ENCODE measurements at regions not wholly inside any gene's neighbourhood (a gene's known extent, or its start where the extent isn't known, plus 50 kb on each side); places are given as distances from the start of the nearest gene placed in this dataset.
A peak's percentile ranks its signal among the peaks of the same experiment; 100 is the strongest.

- H3K27me3 ChIP-seq (ENCODE audit: control insufficient read depth, insufficient read depth, low read length), result no peaks in the 10 kb centered on the region
- no peaks in the 10 kb centered on the region for H3K4me1 ChIP-seq (ENCODE audit: control insufficient read depth, insufficient read depth, low read length)
- H3K9ac ChIP-seq (ENCODE audit: low read length), result no peak overlapping the region
- H3K36me3 ChIP-seq (ENCODE audit: control insufficient read depth, insufficient read depth, low read length), result no peaks in the 10 kb centered on the region
- no peak overlapping the region for H3K27ac ChIP-seq (ENCODE audit: low read depth, low read length)
- H3K4me3 ChIP-seq (ENCODE audit: low read length), result no peak overlapping the region
Measured at GRCh38 chr1:55986003-55986402, 593.4 kb downstream of the PLPP3 start.

DNA sequence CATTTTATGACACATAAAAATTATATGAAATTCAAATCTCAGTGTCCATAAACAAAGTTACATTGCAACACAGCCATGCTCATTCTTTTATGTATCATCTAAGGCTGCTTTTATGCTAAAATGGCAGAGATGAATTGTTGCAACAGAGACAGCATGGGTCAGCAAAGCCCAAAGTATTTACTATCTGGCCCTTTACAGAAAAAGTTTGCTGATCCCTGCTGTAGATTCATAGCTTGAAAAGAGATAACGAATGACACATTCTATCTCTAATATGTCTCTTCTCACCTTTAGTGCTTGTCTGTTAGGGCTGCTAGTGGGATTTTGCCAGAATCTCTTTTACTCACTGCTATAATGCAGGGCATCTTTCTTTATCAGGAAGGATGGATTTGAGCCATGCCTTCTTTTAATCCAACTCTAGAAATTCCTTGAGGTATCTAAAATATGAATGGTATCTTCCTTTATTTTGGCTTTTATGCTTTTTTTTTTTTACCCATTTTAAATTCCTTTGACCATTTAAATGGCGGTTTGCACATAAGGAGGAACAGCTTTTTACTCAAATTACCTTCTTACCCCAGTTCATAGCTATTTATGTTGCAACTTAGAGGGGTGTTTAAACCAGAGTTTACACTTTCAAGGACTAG lies 598.2 kb downstream of the PLPP3 start:
- no peak overlapping the region for H3K4me3 ChIP-seq (ENCODE audit: low read length)
- no peaks in the 10 kb centered on the region for H3K36me3 ChIP-seq (ENCODE audit: control insufficient read depth, insufficient read depth, low read length)
- H3K27me3 ChIP-seq (ENCODE audit: control insufficient read depth, insufficient read depth, low read length), result no peaks in the 10 kb centered on the region
- no peak overlapping the region for H3K27ac ChIP-seq (ENCODE audit: low read depth, low read length)
- no peak overlapping the region for H3K9ac ChIP-seq (ENCODE audit: low read length)
- H3K4me1 ChIP-seq (ENCODE audit: control insufficient read depth, insufficient read depth, low read length), result no peaks in the 10 kb centered on the region

- Histone ChIP-seq H3K4me3 (ENCODE audit: low read length) (no peak overlapping the region), H3K36me3 (ENCODE audit: control insufficient read depth, insufficient read depth, low read length) (no peaks in the 10 kb centered on the region), H3K27me3 (ENCODE audit: control insufficient read depth, insufficient read depth, low read length) (no peaks in the 10 kb centered on the region), H3K9ac (ENCODE audit: low read length) (no peak overlapping the region), H3K4me1 (ENCODE audit: control insufficient read depth, insufficient read depth, low read length) (no peaks in the 10 kb centered on the region), H3K27ac (ENCODE audit: low read depth, low read length) (no peak overlapping the region)
Measured at GRCh38 chr1:55980582-55980981, 598.8 kb downstream of the PLPP3 start.

DNA sequence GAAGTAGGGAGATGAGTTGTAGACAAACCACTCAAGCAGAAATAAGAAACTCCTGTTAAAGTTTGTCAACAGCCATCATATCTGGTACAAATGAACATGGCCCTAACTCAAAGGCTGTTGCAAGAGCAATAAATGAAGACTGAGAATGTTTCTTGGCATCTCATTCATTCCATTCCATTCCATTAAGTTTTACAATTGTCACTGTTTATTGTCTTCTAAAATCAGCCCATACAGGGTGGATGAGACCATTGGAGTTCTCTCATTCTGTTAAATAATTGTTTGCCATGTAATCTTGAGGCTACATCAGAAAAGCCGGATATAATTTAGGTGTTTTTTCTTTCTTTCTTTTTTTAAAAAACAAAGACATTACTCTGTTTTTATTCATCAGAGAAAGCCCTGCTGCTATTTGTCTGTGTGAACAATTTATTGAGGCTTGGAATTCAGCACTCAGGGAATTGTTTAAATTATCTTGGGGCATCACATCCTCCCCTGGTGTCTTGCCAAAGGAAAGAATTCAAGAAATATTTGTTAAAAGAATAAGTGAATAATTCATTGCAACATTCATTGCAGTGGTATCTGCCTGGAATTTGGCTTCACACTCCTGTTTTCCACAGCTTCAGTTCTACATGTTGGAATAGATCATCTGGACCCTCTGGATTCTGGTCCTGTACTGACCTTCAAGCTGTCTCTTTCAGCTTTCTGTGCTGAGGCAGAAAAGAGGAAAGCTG lies 604.5 kb downstream of the PLPP3 start:
- Histone ChIP-seq H3K4me3 (ENCODE audit: low read length) (no peak overlapping the region), H3K4me1 (ENCODE audit: control insufficient read depth, insufficient read depth, low read length) (peaks cover 7% of the 10 kb centered on the region), H3K36me3 (ENCODE audit: control insufficient read depth, insufficient read depth, low read length) (no peaks in the 10 kb centered on the region), H3K9ac (ENCODE audit: low read length) (no peak overlapping the region), H3K27ac (ENCODE audit: low read depth, low read length) (peak overlapping the region; percentile 10), H3K27me3 (ENCODE audit: control insufficient read depth, insufficient read depth, low read length) (no peaks in the 10 kb centered on the region)

- no peak overlapping the region for H3K4me3 ChIP-seq (ENCODE audit: low read length)
- peaks cover 7% of the 10 kb centered on the region for H3K4me1 ChIP-seq (ENCODE audit: control insufficient read depth, insufficient read depth, low read length)
- H3K27me3 ChIP-seq (ENCODE audit: control insufficient read depth, insufficient read depth, low read length), result no peaks in the 10 kb centered on the region
- H3K9ac ChIP-seq (ENCODE audit: low read length), result no peak overlapping the region
- H3K36me3 ChIP-seq (ENCODE audit: control insufficient read depth, insufficient read depth, low read length), result no peaks in the 10 kb centered on the region
- H3K27ac ChIP-seq (ENCODE audit: low read depth, low read length), result no peak overlapping the region
Measured at GRCh38 chr1:55970526-55971110, 608.7 kb downstream of the PLPP3 start.

DNA sequence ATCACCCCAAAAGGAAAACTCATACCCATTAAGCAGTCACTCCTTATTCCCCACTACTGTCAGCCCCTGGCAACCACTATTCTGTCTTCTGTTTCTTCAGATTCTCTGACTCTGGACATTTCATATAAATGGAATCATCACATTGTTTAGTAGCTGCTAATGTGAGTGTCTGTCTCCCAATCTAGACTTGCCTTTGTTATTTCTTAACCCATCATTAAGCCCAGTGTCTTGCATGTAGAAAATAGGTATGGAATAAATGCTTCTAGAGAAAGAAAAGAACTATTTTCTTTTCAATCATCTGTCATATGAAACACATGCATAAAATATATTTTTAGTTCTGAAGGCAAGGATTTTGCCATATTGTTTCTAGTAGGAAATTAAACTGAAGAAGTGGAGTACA lies 610.0 kb downstream of the PLPP3 start:
- no peaks in the 10 kb centered on the region for H3K36me3 ChIP-seq (ENCODE audit: control insufficient read depth, insufficient read depth, low read length)
- H3K4me3 ChIP-seq (ENCODE audit: low read length), result no peak overlapping the region
- H3K4me1 ChIP-seq (ENCODE audit: control insufficient read depth, insufficient read depth, low read length), result peaks cover 2% of the 10 kb centered on the region
- H3K27ac ChIP-seq (ENCODE audit: low read depth, low read length), result no peak overlapping the region
- H3K9ac ChIP-seq (ENCODE audit: low read length), result no peak overlapping the region
- H3K27me3 ChIP-seq (ENCODE audit: control insufficient read depth, insufficient read depth, low read length), result no peaks in the 10 kb centered on the region

DNA sequence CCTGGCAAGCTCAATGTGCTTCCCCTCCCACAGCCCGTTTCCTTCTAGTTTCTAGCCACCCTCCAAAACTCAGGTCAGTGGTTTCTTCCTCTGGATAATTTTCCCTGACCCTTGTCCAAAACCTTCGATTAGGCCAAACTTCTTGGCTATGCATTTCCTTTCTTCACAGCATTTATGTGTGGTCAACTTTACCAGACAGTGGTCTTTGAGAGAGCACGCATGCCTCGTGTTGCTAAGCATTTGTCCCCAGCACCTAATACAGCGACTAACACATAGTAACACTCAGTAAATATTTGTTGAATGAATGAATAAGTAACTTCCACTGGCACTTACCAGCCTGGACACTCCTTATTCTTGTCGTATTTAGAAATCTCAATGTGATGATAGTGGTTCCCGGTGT lies 610.7 kb downstream of the PLPP3 start:
- Histone ChIP-seq H3K4me3 (ENCODE audit: low read length) (no peak overlapping the region), H3K27me3 (ENCODE audit: control insufficient read depth, insufficient read depth, low read length) (no peaks in the 10 kb centered on the region), H3K36me3 (ENCODE audit: control insufficient read depth, insufficient read depth, low read length) (no peaks in the 10 kb centered on the region), H3K4me1 (ENCODE audit: control insufficient read depth, insufficient read depth, low read length) (no peaks in the 10 kb centered on the region), H3K27ac (ENCODE audit: low read depth, low read length) (no peak overlapping the region), H3K9ac (ENCODE audit: low read length) (no peak overlapping the region)

- Histone ChIP-seq H3K4me1 (ENCODE audit: control insufficient read depth, insufficient read depth, low read length) (no peaks in the 10 kb centered on the region), H3K36me3 (ENCODE audit: control insufficient read depth, insufficient read depth, low read length) (no peaks in the 10 kb centered on the region), H3K27me3 (ENCODE audit: control insufficient read depth, insufficient read depth, low read length) (no peaks in the 10 kb centered on the region), H3K9ac (ENCODE audit: low read length) (no peak overlapping the region), H3K4me3 (ENCODE audit: low read length) (no peak overlapping the region), H3K27ac (ENCODE audit: low read depth, low read length) (no peak overlapping the region)
Measured at GRCh38 chr1:55965981-55966461, 613.3 kb downstream of the PLPP3 start.

DNA sequence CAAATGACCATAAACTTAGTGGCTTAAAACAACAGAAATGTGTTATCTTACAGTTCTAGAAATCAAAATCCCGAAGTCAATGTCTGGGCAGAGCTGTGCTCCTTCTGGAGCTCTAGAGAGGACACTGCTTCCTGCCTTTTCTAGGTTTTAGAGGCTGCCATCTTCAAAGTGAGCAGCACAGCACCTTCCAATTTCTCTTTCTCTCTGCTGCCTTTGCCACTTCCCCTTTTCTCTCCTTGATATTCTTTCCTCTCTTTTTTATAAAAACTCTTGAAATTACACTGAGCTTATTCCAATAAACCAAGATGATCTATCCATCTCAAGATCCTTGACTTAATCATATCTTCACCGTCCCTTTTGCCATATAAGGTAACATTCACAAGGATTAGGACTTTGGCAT lies 616.9 kb downstream of the PLPP3 start:
- H3K4me3 ChIP-seq (ENCODE audit: low read length), result no peak overlapping the region
- no peak overlapping the region for H3K27ac ChIP-seq (ENCODE audit: low read depth, low read length)
- no peaks in the 10 kb centered on the region for H3K27me3 ChIP-seq (ENCODE audit: control insufficient read depth, insufficient read depth, low read length)
- no peak overlapping the region for H3K9ac ChIP-seq (ENCODE audit: low read length)
- no peaks in the 10 kb centered on the region for H3K4me1 ChIP-seq (ENCODE audit: control insufficient read depth, insufficient read depth, low read length)
- H3K36me3 ChIP-seq (ENCODE audit: control insufficient read depth, insufficient read depth, low read length), result no peaks in the 10 kb centered on the region

- Histone ChIP-seq H3K27me3 (ENCODE audit: control insufficient read depth, insufficient read depth, low read length) (no peaks in the 10 kb centered on the region), H3K4me1 (ENCODE audit: control insufficient read depth, insufficient read depth, low read length) (no peaks in the 10 kb centered on the region), H3K4me3 (ENCODE audit: low read length) (no peak overlapping the region), H3K27ac (ENCODE audit: low read depth, low read length) (no peak overlapping the region), H3K36me3 (ENCODE audit: control insufficient read depth, insufficient read depth, low read length) (no peaks in the 10 kb centered on the region), H3K9ac (ENCODE audit: low read length) (no peak overlapping the region)
Measured at GRCh38 chr1:55959136-55959548, 620.2 kb downstream of the PLPP3 start.

DNA sequence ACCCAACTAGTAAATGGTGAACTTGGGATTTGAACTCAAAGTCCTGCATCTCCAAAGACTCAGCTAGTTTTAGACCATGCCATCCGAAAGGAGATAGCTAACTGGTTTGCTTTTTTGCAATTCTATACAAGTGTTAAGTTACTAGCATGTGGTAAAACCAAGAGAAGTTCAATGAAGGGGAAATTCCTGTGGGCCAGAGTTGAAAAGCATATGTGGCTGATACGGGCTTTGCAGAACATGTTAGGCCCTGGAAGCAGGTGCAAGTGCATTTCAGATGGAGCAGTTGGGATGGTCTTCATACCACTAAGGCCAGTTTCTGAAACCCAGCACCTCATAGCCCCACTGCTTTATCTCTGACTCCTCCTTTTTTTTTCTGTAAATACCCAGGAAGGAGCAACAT lies 620.9 kb downstream of the PLPP3 start:
- Histone ChIP-seq H3K27me3 (ENCODE audit: control insufficient read depth, insufficient read depth, low read length) (no peaks in the 10 kb centered on the region), H3K36me3 (ENCODE audit: control insufficient read depth, insufficient read depth, low read length) (no peaks in the 10 kb centered on the region), H3K4me3 (ENCODE audit: low read length) (no peak overlapping the region), H3K9ac (ENCODE audit: low read length) (no peak overlapping the region), H3K4me1 (ENCODE audit: control insufficient read depth, insufficient read depth, low read length) (no peaks in the 10 kb centered on the region), H3K27ac (ENCODE audit: low read depth, low read length) (no peak overlapping the region)

GRCh38 chr1:55957276-55957675 lies 622.1 kb downstream of the PLPP3 start:
- no peak overlapping the region for H3K9ac ChIP-seq (ENCODE audit: low read length)
- no peaks in the 10 kb centered on the region for H3K36me3 ChIP-seq (ENCODE audit: control insufficient read depth, insufficient read depth, low read length)
- no peaks in the 10 kb centered on the region for H3K27me3 ChIP-seq (ENCODE audit: control insufficient read depth, insufficient read depth, low read length)
- no peaks in the 10 kb centered on the region for H3K4me1 ChIP-seq (ENCODE audit: control insufficient read depth, insufficient read depth, low read length)
- H3K4me3 ChIP-seq (ENCODE audit: low read length), result no peak overlapping the region
- H3K27ac ChIP-seq (ENCODE audit: low read depth, low read length), result no peak overlapping the region

Measured in rectal smooth muscle tissue (tissue), 1 donor.